ENCODE measurements at regions not wholly inside any gene's neighbourhood (a gene's known extent, or its start where the extent isn't known, plus 50 kb on each side); places are given as distances from the start of the nearest gene placed in this dataset.

- TF ChIP-seq POLR2A (IDR thresholded peaks at IDR 0.05; ENCODE audit: extremely low read depth, insufficient read length) (no peak), CTCF (IDR thresholded peaks at IDR 0.05; ENCODE audit: low read depth, low read length) (no peak), MYC (IDR thresholded peaks at IDR 0.05; ENCODE audit: low read depth, low read length) (no peak)
- TF ChIP-seq, protein P1, sequence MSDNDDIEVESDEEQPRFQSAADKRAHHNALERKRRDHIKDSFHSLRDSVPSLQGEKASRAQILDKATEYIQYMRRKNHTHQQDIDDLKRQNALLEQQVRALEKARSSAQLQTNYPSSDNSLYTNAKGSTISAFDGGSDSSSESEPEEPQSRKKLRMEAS (IDR thresholded peaks at IDR 0.05; ENCODE audit: low read depth, low read length) = no peak
Observed at GRCh38 chr12:128077211-128077916, 189.6 kb upstream of the TMEM132C start.
